ENCODE measurements at regions not wholly inside any gene's neighbourhood (a gene's known extent, or its start where the extent isn't known, plus 50 kb on each side); places are given as distances from the start of the nearest gene placed in this dataset.

GRCh38 chr7:46259947-46260346 is 338.9 kb upstream of the IGFBP3 start:
- Histone ChIP-seq H3K27me3 (replicated peaks) (no peaks in the 10 kb centered on the region), H3K4me3 (ENCODE audit: low read depth, low read length) (no peak overlapping the region), H3K36me3 (replicated peaks) (no peaks in the 10 kb centered on the region), H3K27ac (no peak overlapping the region)
- TF ChIP-seq, protein P1, sequence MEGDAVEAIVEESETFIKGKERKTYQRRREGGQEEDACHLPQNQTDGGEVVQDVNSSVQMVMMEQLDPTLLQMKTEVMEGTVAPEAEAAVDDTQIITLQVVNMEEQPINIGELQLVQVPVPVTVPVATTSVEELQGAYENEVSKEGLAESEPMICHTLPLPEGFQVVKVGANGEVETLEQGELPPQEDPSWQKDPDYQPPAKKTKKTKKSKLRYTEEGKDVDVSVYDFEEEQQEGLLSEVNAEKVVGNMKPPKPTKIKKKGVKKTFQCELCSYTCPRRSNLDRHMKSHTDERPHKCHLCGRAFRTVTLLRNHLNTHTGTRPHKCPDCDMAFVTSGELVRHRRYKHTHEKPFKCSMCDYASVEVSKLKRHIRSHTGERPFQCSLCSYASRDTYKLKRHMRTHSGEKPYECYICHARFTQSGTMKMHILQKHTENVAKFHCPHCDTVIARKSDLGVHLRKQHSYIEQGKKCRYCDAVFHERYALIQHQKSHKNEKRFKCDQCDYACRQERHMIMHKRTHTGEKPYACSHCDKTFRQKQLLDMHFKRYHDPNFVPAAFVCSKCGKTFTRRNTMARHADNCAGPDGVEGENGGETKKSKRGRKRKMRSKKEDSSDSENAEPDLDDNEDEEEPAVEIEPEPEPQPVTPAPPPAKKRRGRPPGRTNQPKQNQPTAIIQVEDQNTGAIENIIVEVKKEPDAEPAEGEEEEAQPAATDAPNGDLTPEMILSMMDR (IDR thresholded peaks at IDR 0.05; ENCODE audit: low read depth, low read length, missing control alignments), result no peak
- in situ Hi-C loops (cut with HindIII; ENCODE audit: low pct_ligation_motif_present, low sequenced_read_pairs), result no loop called here
- no peak for DNase-seq

- H3K27ac ChIP-seq, result peak overlapping the region; percentile 14
- no peaks in the 10 kb centered on the region for H3K36me3 ChIP-seq (replicated peaks)
- TF ChIP-seq, protein P1 (IDR thresholded peaks at IDR 0.05; ENCODE audit: low read depth, low read length, missing control alignments), result no peak
- in situ Hi-C loops (cut with HindIII; ENCODE audit: low pct_ligation_motif_present, low sequenced_read_pairs), result no loop called here
- H3K4me3 ChIP-seq (ENCODE audit: low read depth, low read length), result no peak overlapping the region
- peak; percentile 77 for DNase-seq
- H3K27me3 ChIP-seq (replicated peaks), result no peaks in the 10 kb centered on the region
Measured at GRCh38 chr7:46257761-46258448, 336.8 kb upstream of the IGFBP3 start.

GRCh38 chr7:46256870-46257661 is 336.0 kb upstream of the IGFBP3 start:
- TF ChIP-seq, protein P1 (IDR thresholded peaks at IDR 0.05; ENCODE audit: low read depth, low read length, missing control alignments), result no peak
- in situ Hi-C loops (cut with HindIII; ENCODE audit: low pct_ligation_motif_present, low sequenced_read_pairs), result no loop called here
- no peak overlapping the region for H3K27ac ChIP-seq
- no peaks in the 10 kb centered on the region for H3K27me3 ChIP-seq (replicated peaks)
- H3K4me3 ChIP-seq (ENCODE audit: low read depth, low read length), result no peak overlapping the region
- no peak for DNase-seq
- H3K36me3 ChIP-seq (replicated peaks), result no peaks in the 10 kb centered on the region

GRCh38 chr7:46253520-46253919 is 332.4 kb upstream of the IGFBP3 start:
- Histone ChIP-seq H3K4me3 (ENCODE audit: low read depth, low read length) (no peak overlapping the region), H3K27ac (no peak overlapping the region), H3K36me3 (replicated peaks) (no peaks in the 10 kb centered on the region), H3K27me3 (replicated peaks) (no peaks in the 10 kb centered on the region)
- TF ChIP-seq, protein P1 (IDR thresholded peaks at IDR 0.05; ENCODE audit: low read depth, low read length, missing control alignments), result no peak
- in situ Hi-C loops (cut with HindIII; ENCODE audit: low pct_ligation_motif_present, low sequenced_read_pairs), result no loop called here
- peak; percentile 19 for DNase-seq

- no peak overlapping the region for H3K4me3 ChIP-seq (ENCODE audit: low read depth, low read length)
- no peaks in the 10 kb centered on the region for H3K27me3 ChIP-seq (replicated peaks)
- H3K27ac ChIP-seq, result no peak overlapping the region
- no peak for DNase-seq
- no peaks in the 10 kb centered on the region for H3K36me3 ChIP-seq (replicated peaks)
- TF ChIP-seq, protein P1 (IDR thresholded peaks at IDR 0.05; ENCODE audit: low read depth, low read length, missing control alignments), result no peak
- in situ Hi-C loops (cut with HindIII; ENCODE audit: low pct_ligation_motif_present, low sequenced_read_pairs), result no loop called here
Measured at GRCh38 chr7:46247664-46248063, 326.6 kb upstream of the IGFBP3 start.

All from brain microvascular endothelial cell (primary cell).